Thyroid gland (tissue), 4 donors: ENCODE measurements at regions not wholly inside any gene's neighbourhood (a gene's known extent, or its start where the extent isn't known, plus 50 kb on each side); places are given as distances from the start of the nearest gene placed in this dataset. TPM values are rescaled to one million over a fixed set of nuclear protein-coding genes. Genes with fewer than 3 reads are reported as not detected.
"Not testable (repeated sequence)": the region's sequence is repeated elsewhere in the genome, so short reads cannot be mapped to it uniquely, and the experiment has no call there.

Experiments used
- DNase-seq, 2 donors: peaks; one replicate each; pipeline ENCODE4 v3.0.0-alpha.2; 2019
- H3K27ac ChIP-seq, 3 donors: fragments of 200-600 bp; sonication (generic); 1 replicate in 2 of 3; 2 replicates in 1 of 3; pipeline ENCODE4 v1.5.1; 2016 to 2019; ENCODE audit warnings: mild to moderate bottlenecking in 1 of 3, moderate library complexity in 1 of 3
- H3K27me3 ChIP-seq: fragments of 200-600 bp; sonication (generic); one replicate; pipeline ENCODE4 v1.5.1; 2019
- H3K36me3 ChIP-seq, 2 donors: fragments of 200-600 bp; sonication (generic); one replicate each; pipeline ENCODE4 v1.5.1; 2016 to 2019
- H3K4me1 ChIP-seq, 2 donors: fragments of 200-600 bp; sonication (generic); one replicate each; pipeline ENCODE4 v1.5.1; 2017 to 2019
- H3K4me3 ChIP-seq, 3 donors: fragments of 200-600 bp; sonication (generic); replicated peaks in 1 of 3; 1 replicate in 2 of 3; 2 replicates in 1 of 3; pipeline ENCODE4 v1.5.1; 2016; ENCODE audit warnings: mild to moderate bottlenecking in 1 of 3
- H3K9me3 ChIP-seq: fragments of 200-600 bp; sonication (generic); one replicate; pipeline ENCODE4 v1.5.1; 2017
- CTCF ChIP-seq, 6 experiments: fragments of 200-600 bp in 3 of 6; fragments of 450-650 bp in 3 of 6; sonication (generic) in 3 of 6; IDR thresholded peaks; one replicate each; pipeline ENCODE4 v1.5.1; 2016 to 2019; ENCODE audit warnings: antibody characterized with exemption in 6 of 6, mild to moderate bottlenecking in 2 of 6, inconsistent platforms in 1 of 6, moderate library complexity in 1 of 6
- POLR2A ChIP-seq, 2 donors: fragments of 450-650 bp; IDR thresholded peaks; one replicate each; pipeline ENCODE4 v1.6.1; 2017; ENCODE audit warnings: antibody characterized with exemption in 2 of 2, mild to moderate bottlenecking in 2 of 2, moderate library complexity in 1 of 2
- WGBS, 2 donors: methylation state at CpG; one replicate each; pipeline ENCODE4 v1.1.5; 2017; 5-methylcytosine and 5-hydroxymethylcytosine counted together
- intact Hi-C: fragments of 100-400 bp; cut with DNase I; formaldehyde crosslinking; loops from one replicate; pipeline ENCODE4 v1.15.1; 2023
- small RNA-seq: library from RNA; depleted of rRNA; stranded (forward); fragments of <200 nt; gene quantifications from one replicate; pipeline ENCODE3, GENCODE V24; 2016

GRCh38 chr14:103280278-103280928, 53.6 kb upstream of the EIF5 start:
- intact Hi-C loops: no loop called here
- Histone ChIP-seq H3K4me1 (peaks cover 0 to 18% of the 10 kb centered on the region in 2 donors), H3K4me3 (no peak overlapping the region), H3K27ac (no peak overlapping the region), H3K27me3 (no peaks in the 10 kb centered on the region), H3K9me3 (no peaks in the 10 kb centered on the region), H3K36me3 (no peaks in the 10 kb centered on the region)
- no peak for DNase-seq
- no peak for TF ChIP-seq CTCF (IDR thresholded peaks at IDR 0.05)
- TF ChIP-seq POLR2A (IDR thresholded peaks at IDR 0.05): no peak
- 70 to 74% methylated on average over 15 of the region's 15 CpGs for WGBS, 2 donors

DNA sequence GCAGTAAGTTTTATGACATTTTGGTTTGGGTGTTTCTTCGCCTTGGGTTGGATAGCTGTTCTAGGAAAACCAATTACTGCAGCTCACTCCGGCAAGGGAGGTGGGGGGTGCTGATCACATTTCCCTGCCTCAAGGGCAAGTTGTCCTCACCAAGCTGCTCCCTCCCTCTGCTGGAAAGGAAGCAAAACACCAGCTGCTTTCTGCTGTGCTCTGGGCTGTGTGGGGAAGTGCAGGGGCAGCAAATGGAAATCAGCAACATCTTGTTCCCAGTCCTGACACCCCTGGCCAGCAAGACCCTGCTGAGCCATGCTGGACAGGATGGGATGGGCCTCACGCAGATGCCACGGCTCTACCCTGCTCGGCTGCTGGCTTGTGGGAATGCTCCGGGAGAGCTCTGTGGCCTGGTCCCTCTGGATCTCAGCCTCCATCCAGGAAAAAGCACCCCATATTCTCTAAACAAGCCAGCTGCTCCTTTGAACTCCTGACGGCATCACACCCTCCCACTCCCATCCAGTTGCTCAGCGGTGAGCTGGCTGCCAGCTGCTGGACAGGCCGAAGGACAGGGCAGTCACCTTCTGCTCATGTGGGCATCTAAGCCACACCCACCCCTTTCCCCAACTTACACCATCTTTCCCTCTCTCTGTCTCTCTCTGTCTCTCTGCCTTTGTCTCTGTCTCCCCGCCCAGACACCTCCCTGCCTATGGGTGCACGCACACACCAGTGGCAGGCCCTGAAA, 52.4 kb upstream of the EIF5 start:
- H3K27me3 ChIP-seq: no peaks in the 10 kb centered on the region
- H3K4me1 ChIP-seq: peaks cover 0 to 18% of the 10 kb centered on the region in 2 donors
- H3K36me3 ChIP-seq: no peaks in the 10 kb centered on the region
- no peak overlapping the region for H3K4me3 ChIP-seq
- TF ChIP-seq POLR2A (IDR thresholded peaks at IDR 0.05) (no peak), CTCF (IDR thresholded peaks at IDR 0.05) (peak in 2 of 6 experiments; percentile 20 to 23)
- no peaks in the 10 kb centered on the region for H3K9me3 ChIP-seq
- WGBS, 2 donors: 78 to 85% methylated on average over 9 to 11 of the region's 11 CpGs
- peak in 1 of 2 donors; percentile 19 for DNase-seq
- intact Hi-C loops: no loop called here
- H3K27ac ChIP-seq: no peak overlapping the region

GRCh38 chr14:103282309-103282708, 51.7 kb upstream of the EIF5 start:
- H3K4me1 ChIP-seq: peaks cover 0 to 18% of the 10 kb centered on the region in 2 donors
- H3K9me3 ChIP-seq, H3K27me3 ChIP-seq, H3K36me3 ChIP-seq, DNase-seq, intact Hi-C loops, H3K4me3 ChIP-seq, H3K27ac ChIP-seq: not testable (repeated sequence)
- WGBS, 2 donors: 88 to 92% methylated on average over 17 of the region's 17 CpGs

DNA sequence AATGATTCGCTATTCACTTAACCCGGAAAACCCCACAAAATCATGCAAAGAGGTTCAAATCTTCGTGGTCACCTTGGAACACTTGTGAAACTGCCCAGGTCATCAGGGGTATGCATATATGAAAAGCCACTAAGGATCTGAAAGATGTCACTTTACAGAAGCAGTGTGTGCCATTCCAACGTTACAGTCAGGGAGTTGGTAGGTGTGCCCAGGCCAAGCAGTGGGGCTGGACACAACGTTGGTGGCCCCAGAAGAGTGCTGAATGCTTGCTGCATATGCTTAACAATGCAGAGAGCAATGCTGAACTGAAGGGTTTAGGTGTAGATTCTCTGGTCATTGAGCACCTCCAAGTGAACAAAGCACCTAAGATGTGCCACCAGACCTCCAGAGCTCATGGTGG, 51.1 kb upstream of the EIF5 start:
- Histone ChIP-seq H3K4me3 (no peak overlapping the region), H3K36me3 (no peaks in the 10 kb centered on the region), H3K27ac (no peak overlapping the region), H3K27me3 (no peaks in the 10 kb centered on the region), H3K9me3 (no peaks in the 10 kb centered on the region), H3K4me1 (peaks cover 0 to 18% of the 10 kb centered on the region in 2 donors)
- no peak for TF ChIP-seq POLR2A (IDR thresholded peaks at IDR 0.05)
- TF ChIP-seq CTCF (IDR thresholded peaks at IDR 0.05): no peak
- 69 to 83% methylated on average over 5 of the region's 5 CpGs for WGBS, 2 donors
- DNase-seq: no peak
- intact Hi-C loops: no loop called here

DNA sequence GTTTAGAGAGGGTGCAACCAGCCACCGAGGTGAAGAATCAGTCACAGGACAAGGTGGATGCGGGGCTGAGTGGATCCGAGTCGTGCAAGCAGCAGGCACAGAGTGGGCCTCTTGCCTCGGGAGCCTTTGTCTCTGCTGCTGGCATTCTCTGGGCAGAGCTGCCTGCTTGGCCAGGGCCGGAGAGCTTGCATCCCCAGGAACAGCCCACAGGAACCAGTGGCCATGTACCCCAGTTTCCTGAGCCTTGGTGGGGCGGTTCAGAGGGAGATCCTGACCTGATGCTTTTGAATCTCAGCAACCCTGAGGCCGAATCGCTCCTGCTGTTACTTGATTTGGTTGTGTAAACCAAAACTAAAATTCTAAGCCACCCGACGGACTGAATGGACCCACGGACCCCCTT, 50.1 kb upstream of the EIF5 start:
- WGBS, 2 donors: 73 to 75% methylated on average over 7 to 10 of the region's 12 CpGs
- DNase-seq: no peak
- Histone ChIP-seq H3K27me3 (no peaks in the 10 kb centered on the region), H3K4me1 (peaks cover 0 to 9% of the 10 kb centered on the region in 2 donors), H3K27ac (no peak overlapping the region), H3K9me3 (no peaks in the 10 kb centered on the region), H3K36me3 (no peaks in the 10 kb centered on the region), H3K4me3 (no peak overlapping the region)
- no peak for TF ChIP-seq CTCF (IDR thresholded peaks at IDR 0.05)
- TF ChIP-seq POLR2A (IDR thresholded peaks at IDR 0.05): no peak
- intact Hi-C loops: no loop called here

Small RNA genes lying in the stretch of these regions (small RNA-seq; reads per million reads assigned to genes)
- not detected for gene AL161669.2
